SKM-1 (cell line): ENCODE measurements at regions not wholly inside any gene's neighbourhood (a gene's known extent, or its start where the extent isn't known, plus 50 kb on each side); places are given as distances from the start of the nearest gene placed in this dataset.

Experiments
- DNase-seq: peaks from one replicate; lab custom pipeline; 2025; ENCODE audit not compliant: unreplicated experiment; lab: John Stamatoyannopoulos, UW

- no peak for DNase-seq
These were observed 316.5 kb upstream of the PHF14 start for GRCh38 chr7:10657201-10657600.

GRCh38 chr7:10657837-10658236 lies 315.8 kb upstream of the PHF14 start:
- DNase-seq: no peak

- DNase-seq: no peak
These were observed 311.2 kb upstream of the PHF14 start for GRCh38 chr7:10662491-10662890.

GRCh38 chr7:10662982-10663884 lies 310.4 kb upstream of the PHF14 start:
- DNase-seq: no peak

- DNase-seq: no peak
These were observed 301.5 kb upstream of the PHF14 start for GRCh38 chr7:10672186-10672585.

GRCh38 chr7:10677211-10677610 lies 296.5 kb upstream of the PHF14 start:
- no peak for DNase-seq

GRCh38 chr7:10677668-10678232 lies 295.9 kb upstream of the PHF14 start:
- DNase-seq: no peak

- no peak for DNase-seq
These were observed 289.1 kb upstream of the PHF14 start for GRCh38 chr7:10684606-10685005.

- DNase-seq: no peak
These were observed 288.6 kb upstream of the PHF14 start for GRCh38 chr7:10685040-10685439.

- DNase-seq: no peak
These were observed 285.1 kb upstream of the PHF14 start for GRCh38 chr7:10688544-10688943.

- DNase-seq: no peak
These were observed 277.6 kb upstream of the PHF14 start for GRCh38 chr7:10696064-10696463.

- no peak for DNase-seq
These were observed 270.6 kb upstream of the PHF14 start for GRCh38 chr7:10703059-10703458.

GRCh38 chr7:10703981-10704380 lies 269.7 kb upstream of the PHF14 start:
- no peak for DNase-seq

- no peak for DNase-seq
These were observed 269.0 kb upstream of the PHF14 start for GRCh38 chr7:10704653-10705052.

GRCh38 chr7:10706875-10707493 lies 266.7 kb upstream of the PHF14 start:
- DNase-seq: no peak

GRCh38 chr7:10707519-10707918 lies 266.2 kb upstream of the PHF14 start:
- no peak for DNase-seq

- DNase-seq: no peak
These were observed 265.2 kb upstream of the PHF14 start for GRCh38 chr7:10708447-10708846.

- no peak for DNase-seq
These were observed 254.9 kb upstream of the PHF14 start for GRCh38 chr7:10718768-10719167.

GRCh38 chr7:10720042-10720441 lies 253.6 kb upstream of the PHF14 start:
- no peak for DNase-seq

GRCh38 chr7:10721289-10721688 lies 252.4 kb upstream of the PHF14 start:
- no peak for DNase-seq

GRCh38 chr7:10723832-10724231 lies 249.8 kb upstream of the PHF14 start:
- DNase-seq: no peak

- no peak for DNase-seq
These were observed 249.2 kb upstream of the PHF14 start for GRCh38 chr7:10724449-10724848.
